GM19328 (cell line): ENCODE measurements at regions not wholly inside any gene's neighbourhood (a gene's known extent, or its start where the extent isn't known, plus 50 kb on each side); places are given as distances from the start of the nearest gene placed in this dataset.
A peak's percentile ranks its signal among the peaks of the same experiment; 100 is the strongest.

Experiments used
- ATAC-seq: cut with Tn5 transposase; IDR thresholded peaks from one replicate; pipeline ENCODE4 v1.9.1; 2021; ENCODE audit warnings: mild to moderate bottlenecking, moderate library complexity; ENCODE audit not compliant: unreplicated experiment

DNA sequence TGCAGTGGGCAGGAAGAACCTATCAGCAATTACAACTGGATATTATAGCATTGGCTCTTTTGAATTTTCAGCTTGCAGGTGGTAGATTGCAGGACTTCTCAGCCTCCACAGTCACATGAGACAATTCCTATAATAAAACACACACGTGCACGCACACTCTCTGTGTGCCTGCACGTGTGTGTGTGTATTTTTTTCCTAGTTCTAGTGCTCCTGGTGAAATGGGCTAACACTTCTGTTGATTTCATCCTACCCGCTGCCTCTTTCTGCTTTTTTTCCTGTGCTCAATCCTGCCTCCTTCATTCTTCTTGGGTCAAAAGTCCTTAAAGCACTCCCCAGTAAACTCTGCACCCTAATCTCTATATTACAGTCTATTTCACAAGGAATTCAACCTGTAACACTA, 320.1 kb downstream of the OSTF1 start:
- no peak for ATAC-seq

DNA sequence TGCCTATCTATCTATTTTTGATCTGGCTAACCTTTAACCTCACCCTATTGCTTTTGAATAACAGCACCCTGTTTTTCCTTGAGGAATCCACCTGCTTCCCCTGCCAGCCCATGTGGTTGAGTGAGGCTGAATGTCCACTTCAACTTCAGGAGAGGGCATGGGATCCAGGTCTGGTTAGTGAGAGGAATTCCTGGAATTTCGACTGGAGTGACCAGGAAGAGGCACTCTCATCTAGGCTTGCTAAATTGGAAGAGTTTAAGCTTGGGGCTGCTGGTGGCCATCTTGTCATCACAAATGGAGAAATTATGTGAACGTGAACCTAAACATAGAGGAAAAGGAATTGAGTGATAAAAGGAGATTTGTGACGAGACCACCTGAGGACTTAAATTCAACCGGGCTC, 322.1 kb downstream of the OSTF1 start:
- ATAC-seq, result no peak

DNA sequence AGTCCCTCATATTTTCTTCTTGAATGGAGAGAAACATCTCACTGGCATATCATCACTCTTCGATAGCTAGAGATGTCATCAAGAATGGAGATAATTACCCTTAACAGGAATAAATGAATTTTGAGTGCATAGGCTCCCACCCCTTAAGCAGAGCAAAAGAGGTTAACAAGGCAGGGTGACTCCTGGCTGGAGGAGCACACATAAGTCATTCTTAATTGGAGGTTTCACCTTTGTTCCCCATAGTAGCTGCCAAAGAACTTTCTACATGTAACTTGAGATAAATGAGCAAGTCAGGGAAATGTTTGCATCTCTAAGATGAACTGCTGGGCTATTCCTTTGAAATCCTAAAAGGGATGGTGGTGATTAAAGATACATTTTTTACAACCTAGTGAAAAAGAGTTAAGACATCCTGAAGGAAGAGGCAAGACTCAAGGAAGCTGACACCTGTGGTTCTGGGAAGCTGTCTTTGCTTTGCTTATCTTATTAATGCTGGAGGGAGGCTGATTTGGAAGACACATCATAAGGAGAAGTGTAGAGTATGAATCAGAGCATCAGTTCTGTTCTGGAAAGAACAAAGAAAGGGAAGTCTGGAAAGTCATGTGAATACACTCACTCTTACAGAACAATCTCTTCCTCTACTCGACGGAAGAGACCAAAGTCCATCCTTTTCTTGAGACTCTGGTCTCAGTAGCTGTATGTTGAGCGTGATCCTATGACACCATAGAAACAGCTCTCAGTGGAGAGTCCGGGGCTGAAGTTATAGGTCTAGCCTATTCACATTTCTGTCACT, 326.3 kb downstream of the OSTF1 start:
- ATAC-seq, result no peak

DNA sequence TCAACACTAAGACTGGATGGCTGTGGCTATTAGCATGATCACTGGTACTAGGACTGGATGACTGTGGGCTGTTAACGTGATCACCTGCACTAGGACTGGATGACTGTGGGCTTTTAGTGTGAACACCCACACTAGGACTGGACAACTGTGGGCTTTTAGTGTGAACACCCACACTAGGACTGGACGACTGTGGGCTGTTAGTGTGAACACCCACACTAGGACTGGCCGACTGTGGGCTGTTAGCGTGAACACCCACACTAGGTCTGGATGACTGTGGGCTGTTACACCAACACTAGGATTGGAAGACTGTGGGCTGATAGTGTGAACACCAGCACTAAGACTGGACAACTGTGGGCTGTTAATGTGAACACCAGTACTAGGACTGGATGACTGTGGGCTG, 329.2 kb downstream of the OSTF1 start:
- no peak for ATAC-seq

DNA sequence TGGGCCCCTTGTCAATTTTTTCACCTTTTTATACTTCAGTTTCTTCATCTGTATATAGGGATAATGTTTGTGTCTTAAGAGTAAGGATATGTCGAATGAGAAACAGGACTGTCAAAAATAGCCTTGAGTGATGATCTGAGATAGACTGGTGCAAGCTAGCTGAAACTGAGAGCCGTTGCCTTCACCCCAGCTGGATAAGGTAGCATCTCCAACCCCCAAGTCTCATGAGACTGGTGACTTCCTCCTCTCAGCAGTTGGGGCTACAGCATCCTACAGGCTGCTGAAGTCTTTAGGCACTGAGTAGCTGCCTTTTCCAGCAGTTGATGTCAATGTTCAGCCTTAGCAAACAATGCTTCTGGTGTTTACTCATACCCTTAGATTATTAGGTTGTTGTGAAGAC, 330.2 kb downstream of the OSTF1 start:
- ATAC-seq, result no peak

DNA sequence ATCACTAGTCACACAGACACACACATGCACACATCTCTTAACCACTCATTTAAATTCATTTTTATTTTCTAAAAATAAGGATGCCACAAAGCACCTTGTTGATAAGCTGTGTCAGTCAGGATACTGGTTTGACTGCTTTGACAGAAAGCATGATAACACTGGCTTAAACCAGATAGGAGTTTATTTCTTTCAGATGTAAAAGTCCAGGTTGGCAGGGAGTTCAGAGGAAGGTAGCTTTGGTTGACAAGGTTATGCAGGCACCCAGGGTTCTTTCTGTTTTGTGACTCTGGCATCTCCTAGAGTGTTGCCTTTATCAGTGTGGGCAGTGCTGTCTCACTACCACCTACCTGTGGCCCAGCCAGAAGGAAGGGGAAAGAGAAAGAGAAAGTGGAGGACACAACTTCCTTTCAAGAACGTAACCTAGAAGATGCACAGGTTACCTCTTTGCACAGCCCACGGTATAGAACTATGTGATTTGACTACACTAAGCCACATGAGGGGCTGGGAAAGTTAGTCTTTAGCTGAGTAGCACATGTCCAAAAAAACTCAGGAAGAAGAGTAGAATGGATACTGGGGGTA, 334.7 kb downstream of the OSTF1 start:
- no peak for ATAC-seq

DNA sequence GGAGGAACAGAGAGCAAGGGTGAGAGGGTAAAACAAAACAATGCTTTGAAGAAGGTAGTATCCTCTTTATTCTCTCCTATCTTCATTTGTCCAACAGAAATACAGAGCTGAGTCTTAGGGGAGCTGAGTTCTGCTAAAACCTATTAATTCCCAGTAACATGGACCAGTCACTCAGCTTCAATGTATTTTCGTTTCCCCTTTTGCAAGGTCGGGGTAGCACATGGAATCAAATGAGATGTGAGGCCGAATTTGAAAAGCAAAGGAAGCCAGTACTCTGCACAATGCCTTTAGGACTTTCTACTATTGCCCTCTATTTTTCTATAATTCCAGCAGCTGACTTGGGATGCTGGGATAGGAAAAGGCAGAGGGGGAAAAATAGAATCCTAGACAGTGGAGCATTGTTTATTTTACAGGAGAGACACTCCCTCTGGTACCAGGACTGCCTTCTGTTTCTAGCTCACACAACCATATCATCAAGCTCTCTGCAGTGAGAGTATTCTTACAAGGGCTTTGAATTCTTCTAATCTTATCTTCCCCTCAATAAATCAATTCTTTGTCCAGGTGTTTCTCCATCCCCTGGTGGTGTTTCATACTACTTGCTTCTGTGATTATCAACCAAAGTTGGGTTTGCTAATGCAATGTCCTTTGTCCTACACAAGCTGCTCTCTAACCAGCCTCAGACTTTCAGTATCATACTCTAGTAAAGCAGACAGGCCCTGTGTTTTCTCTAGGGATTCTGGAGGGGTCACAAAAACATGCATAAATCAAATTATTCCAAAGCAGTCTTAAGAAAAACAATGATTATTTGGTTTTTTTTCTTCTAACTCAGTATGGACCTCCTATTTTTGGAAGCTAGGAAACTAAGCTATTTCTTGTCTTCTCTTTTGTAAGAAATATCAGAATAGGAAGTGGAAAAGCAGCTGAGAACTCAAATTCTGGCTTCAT, 341.5 kb downstream of the OSTF1 start:
- no peak for ATAC-seq

DNA sequence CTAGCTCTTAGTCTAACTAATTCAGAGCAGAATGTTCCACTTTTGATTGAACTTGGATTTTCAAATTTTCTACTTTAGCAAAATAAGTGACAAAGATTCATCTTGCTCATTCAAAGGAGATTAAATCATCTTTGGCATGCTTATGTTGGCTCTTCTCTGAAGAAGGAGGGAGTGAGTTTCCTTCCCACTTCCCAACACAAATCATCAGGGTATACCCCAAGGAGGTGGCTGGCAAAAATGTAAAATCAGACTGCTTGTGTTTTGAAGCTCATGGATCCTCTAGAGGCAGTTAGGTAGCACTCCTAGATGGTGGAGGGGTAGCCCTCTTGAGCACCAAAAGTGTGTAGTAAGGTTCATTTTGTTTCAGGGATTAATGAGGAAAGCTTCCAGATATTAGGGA, 343.1 kb downstream of the OSTF1 start:
- no peak for ATAC-seq

DNA sequence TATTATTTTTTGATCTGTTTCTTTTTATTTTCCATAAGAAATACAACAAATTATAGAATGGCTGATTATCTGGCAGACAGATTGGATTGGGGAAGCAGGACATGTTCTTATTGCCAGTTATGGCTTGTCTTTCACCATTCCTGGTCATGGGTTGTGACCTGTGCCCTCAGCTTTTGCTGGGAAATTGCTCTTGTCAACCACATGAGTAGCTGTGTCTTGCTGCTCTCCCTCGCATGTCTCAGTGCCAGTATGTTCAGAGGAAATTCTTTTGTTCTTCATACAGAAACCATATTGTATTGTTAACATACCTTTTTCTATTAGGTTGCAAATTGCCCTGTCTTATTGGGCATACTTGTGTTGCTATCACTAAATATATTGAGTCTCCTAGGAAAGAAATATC, 344.1 kb downstream of the OSTF1 start:
- no peak for ATAC-seq

DNA sequence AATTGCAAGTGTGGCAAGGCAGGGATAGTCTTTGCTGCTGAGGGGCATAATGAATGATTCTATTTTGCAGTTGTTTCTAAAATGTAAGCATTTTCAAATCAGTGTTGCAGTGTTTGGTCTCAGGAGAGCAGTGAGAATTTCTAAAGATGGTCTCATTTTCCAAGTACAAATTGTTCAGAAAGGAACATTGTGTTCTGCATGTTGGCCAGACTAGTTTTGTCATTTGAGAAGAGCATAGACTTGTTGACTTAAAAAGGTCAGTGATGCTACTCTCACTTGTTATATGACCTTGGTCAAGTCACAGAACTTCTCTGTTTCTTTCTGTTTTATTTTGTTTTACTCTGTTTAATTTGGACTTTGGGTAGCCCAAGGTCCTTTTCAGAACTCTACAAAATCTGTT, 344.6 kb downstream of the OSTF1 start:
- ATAC-seq, result no peak

DNA sequence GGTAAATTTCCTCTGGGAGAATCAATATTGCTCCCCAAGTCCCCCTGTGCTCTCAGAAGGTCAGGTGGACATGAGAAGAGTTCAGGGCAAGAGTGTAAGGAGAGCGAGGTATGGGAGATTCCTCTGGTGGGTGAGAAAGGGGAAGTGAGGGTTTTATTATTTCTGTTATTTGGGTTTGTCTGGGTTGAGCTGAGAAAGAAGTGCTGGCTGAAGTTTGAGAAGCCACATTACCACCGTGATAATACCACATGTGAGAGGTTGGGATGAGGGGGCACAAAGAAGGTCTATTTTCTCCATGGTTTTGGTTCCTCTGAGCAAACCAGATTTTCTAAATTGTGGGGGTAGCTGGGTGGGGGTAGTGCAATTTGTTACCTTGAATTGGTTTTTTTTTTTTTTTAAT, 350.4 kb downstream of the OSTF1 start:
- ATAC-seq, result no peak

DNA sequence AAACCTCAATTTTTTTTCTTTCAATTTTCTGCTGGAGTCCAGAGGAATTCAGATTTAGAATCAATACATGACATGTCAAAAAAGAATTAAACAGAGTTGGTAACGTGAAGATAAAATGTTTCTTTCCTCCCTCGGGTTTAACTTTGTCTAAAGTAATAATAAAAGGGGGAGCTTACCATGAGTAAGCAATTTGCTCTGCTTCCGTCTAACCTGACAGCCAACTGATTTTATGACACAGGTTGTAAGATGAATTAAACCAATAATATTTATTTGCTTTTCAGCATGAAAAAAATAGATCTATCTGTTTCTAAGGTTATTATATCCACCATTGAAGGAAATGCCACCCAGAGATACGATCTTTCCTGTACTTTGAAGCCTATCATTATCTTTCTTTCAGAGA, 352.6 kb downstream of the OSTF1 start:
- no peak for ATAC-seq

DNA sequence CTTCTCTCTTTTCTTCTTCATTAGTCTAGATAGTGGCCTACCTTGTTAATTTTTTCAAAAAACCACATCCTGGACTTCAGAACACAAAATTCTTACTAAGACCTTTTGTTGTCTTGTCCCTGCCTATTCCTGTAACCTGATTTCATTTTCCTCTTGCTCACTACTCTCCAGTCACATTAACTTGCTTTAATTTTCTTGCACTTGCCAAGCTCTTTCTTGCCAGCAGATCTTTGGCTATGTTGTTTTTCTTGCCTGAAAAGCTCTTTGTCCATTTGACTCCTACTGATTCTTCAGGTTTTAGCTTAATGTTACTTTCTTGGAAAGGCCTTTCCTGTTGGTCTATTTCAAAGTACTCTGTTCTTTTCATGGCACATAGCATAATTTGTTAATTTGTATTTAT, 356.8 kb downstream of the OSTF1 start:
- no peak for ATAC-seq

DNA sequence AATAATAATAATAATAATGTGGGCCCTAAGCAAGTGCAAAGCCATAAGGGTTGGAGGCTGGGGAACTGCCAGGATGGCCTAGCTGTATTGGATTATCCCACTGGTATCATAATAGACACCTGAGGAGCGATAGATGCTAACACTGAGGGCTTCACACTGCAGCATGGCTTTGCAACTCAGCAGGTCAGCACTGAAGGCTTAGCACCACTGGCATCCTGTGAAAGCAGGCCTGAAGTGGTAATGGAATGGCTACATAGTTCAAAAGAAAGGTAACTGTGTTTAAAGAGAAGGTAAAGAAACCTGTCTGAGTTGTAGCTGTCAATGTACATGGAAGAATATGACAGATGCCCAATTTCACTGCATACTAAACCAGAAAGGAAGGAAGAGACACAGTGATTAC, 359.0 kb downstream of the OSTF1 start:
- no peak for ATAC-seq

DNA sequence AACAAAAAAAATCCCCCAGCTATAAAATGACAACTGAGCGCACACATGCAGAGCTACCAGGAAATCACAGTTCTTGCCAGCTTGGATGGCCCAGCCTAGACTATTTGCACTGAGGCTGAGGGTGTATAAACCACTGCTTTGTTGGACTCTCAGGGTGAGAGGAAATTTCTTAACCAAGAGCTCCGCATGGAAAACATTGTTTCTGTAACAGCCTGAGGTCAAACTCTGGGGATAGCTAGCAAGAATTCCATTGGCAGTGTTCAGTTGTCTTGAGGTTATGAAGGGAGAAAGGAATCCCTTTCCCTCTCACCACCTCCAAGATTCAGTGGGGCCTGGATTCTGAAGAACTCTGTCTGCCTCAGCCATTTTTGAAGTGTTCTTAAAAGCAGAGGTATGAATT, 360.0 kb downstream of the OSTF1 start:
- no peak for ATAC-seq

DNA sequence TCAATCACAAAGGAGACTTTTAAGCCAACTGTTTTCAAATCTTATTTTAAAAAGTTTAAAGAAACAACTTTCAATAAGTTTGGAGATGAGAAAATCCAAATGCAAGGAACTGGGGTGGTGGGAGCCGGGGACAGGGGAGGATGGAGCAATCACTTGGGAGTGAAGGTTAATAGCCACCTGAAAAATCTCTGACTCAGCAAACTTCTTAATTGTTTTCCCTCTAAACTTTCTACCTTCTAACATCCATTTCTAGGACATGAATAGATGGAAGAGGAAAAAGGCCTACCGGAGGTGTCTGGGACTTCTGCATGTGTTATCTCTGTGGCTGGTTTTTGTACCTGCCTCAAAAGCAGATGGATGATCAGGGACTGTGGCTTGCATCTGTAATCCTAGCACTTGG, 360.6 kb downstream of the OSTF1 start:
- ATAC-seq, result no peak

DNA sequence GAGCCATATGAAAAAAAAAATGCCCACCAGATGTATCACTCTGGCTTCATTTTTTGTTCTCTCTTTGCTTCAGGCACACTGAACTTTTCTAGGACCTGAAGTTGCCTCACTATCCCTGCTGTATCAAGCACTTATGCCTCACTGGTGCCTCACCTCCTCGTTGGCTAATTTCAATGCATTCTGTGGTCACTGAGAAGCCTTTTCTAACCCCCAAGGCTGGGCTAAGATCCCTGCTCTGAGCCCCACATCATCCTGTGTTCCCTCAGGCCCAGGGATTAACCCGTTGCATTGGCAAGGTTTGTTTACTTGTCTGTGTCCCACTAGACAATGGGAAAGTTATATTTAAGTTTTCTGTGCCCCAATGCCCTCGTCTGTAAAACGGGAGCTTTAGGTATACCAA, 362.7 kb downstream of the OSTF1 start:
- no peak for ATAC-seq

DNA sequence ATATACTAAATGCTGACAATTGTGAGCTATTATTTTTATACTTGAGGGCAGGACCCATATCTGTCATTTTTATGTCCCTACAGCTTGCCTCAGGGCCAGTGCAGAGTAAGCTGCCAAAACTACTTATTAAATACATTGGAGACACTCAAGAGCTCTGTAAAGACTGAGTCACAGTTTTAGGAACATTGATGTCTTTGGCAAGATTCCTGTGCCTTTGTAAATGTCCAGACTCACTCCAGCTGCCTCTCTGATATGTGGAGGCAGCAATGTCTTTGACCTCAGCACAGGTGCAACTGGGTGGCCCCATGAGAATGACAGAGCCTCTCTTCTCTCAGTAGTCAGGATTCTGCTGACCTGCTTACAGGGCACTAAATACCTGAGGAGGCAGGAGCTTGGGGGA, 363.2 kb downstream of the OSTF1 start:
- no peak for ATAC-seq

DNA sequence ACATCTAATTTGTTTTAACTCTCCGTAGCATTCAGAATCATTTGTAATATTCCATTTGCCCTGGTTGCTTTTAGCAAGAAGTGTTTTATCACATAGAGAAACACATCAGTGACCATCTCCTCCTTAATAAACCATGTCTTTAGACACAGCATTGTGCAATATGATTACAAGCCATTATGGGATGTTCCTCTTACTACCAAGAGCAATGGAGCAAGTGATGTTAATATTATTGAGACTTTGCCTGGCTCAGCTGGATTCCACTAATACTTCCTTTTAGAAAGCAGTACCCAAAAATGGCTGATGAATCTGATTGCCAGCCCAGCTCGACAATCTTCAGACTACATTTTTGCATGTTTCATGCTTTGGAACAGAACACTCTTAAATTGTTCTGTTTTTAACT, 364.2 kb downstream of the OSTF1 start:
- ATAC-seq, result no peak

DNA sequence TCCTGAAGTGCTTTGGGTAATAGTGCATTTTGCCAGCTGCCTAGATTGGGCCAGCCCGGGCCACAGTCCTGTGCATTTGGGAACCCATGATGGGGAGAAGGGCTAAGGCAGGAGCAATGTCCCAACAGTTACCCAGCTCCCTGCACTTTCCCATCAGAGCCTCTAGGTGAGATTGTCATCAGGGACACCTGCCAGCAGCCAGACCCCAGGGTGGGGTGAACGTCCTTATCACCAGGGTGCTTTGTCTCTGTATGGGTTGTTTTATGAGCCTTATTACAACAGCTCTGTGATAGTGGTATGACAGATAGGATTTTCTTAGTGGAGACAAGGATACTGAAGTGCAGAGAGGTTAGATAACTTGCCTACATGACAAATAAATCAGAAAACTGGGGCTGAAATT, 365.7 kb downstream of the OSTF1 start:
- no peak for ATAC-seq

DNA sequence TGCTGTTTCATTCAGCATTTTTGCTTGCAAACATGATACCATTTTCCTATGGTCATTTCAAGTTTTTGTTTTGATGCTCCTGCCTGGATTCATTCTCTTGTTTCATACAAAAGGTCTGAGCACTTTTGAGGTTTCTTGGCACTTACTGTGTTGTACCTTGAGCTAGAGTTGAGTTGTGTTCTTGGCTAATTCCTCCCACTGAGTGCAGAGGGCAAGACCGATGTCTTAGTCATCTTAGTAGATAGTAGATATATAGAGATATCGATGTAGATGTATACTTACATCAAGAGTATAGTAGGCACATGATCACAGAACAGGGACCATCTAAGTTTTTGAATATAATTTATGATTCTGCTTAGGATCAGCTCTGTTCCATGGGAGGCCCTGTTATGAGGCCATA, 366.6 kb downstream of the OSTF1 start:
- ATAC-seq, result no peak

DNA sequence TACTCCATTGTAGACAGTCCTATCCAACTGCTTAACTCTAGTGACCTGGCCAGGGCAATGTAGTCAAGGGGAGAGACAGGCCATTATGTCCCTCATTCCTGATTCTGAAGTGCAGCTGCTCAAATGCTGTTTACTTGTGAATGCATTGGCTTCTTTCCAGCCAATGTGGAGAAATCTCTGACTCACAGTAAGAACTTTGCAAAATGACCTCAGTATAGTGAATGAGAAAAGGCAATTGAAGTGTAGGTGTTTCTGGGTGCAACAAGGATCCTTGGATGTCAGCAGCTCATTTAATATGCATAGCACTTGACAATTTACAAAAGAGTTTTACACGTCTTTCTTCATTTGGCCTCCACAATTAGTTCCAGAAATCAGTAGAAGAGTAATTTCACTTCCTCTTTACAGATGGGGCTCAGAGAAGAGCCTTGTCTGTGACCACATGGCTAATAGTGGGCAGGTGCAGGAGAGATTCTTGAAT, 367.2 kb downstream of the OSTF1 start:
- peak; percentile 97 for ATAC-seq
